H1 (cell line): ENCODE measurements at regions not wholly inside any gene's neighbourhood (a gene's known extent, or its start where the extent isn't known, plus 50 kb on each side); places are given as distances from the start of the nearest gene placed in this dataset.

Experiments
- FOSL1 ChIP-seq: IDR thresholded peaks from 2 replicates; pipeline ENCODE4 v1.6.1; 2011; ENCODE audit warnings: mild to moderate bottlenecking, low read depth, low read length, moderate library complexity; ENCODE audit not compliant: insufficient read depth
- KDM4A ChIP-seq: IDR thresholded peaks from one replicate; pipeline ENCODE4 v1.7.1; 2012; ENCODE audit warnings: low read depth, mild to moderate bottlenecking, moderate library complexity, low read length, inconsistent platforms; ENCODE audit not compliant: severe bottlenecking
- RFX5 ChIP-seq: IDR thresholded peaks from 2 replicates; pipeline ENCODE4 v1.6.1; 2011; ENCODE audit warnings: low read depth, low read length, improper control_type of control experiment, borderline replicate concordance

GRCh38 chr6:43979525-43979924 is 147.7 kb downstream of the MRPL14 start (continued):
- TF ChIP-seq RFX5 (no peak), FOSL1 (no peak), KDM4A (no peak)
